IPS-18c (cell line): ENCODE measurements at regions not wholly inside any gene's neighbourhood (a gene's known extent, or its start where the extent isn't known, plus 50 kb on each side); places are given as distances from the start of the nearest gene placed in this dataset.

ENCODE experiments used
- H3K4me3 ChIP-seq: 2 replicates; pipeline ENCODE4 v1.7.0; 2013; ENCODE audit warnings: low read depth, mild to moderate bottlenecking, low read length, moderate library complexity; ENCODE audit not compliant: insufficient read depth
- H3K9me3 ChIP-seq: one replicate; pipeline ENCODE4 v1.6.1; 2013; ENCODE audit warnings: mild to moderate bottlenecking, low read length, moderate library complexity; ENCODE audit not compliant: control insufficient read depth, insufficient read depth

- H3K9me3 ChIP-seq = no peaks in the 10 kb centered on the region
Measured at GRCh38 chr14:96617635-96618034, 115.5 kb downstream of the PAPOLA start.

DNA sequence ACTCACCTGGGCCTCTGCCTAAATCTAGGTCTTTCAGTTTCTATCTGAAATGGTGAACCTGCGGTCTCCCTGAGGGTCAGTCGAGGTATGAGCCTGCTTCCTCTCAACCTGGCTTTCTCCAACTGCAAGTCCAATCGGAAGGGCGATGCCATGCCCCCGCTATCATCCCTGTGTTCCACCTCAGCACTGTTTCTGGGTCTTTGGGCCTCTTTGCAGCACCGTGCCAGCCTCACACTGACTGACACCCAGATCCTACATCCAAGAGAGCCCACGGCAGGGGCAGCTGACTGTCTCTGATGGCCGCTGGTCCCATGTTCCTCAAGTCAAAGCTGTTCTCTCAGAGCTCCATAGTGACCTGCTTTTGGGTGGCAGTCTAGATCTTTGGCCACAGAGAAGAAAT, 120.7 kb downstream of the PAPOLA start:
- Histone ChIP-seq H3K4me3 (no peak overlapping the region), H3K9me3 (no peaks in the 10 kb centered on the region)

More at GRCh38 chr14:96617635-96618034, 115.5 kb downstream of the PAPOLA start:
- H3K4me3 ChIP-seq = no peak overlapping the region

- Histone ChIP-seq H3K9me3 (no peaks in the 10 kb centered on the region), H3K4me3 (no peak overlapping the region)
Measured at GRCh38 chr14:96623676-96624484, 121.7 kb downstream of the PAPOLA start.

DNA sequence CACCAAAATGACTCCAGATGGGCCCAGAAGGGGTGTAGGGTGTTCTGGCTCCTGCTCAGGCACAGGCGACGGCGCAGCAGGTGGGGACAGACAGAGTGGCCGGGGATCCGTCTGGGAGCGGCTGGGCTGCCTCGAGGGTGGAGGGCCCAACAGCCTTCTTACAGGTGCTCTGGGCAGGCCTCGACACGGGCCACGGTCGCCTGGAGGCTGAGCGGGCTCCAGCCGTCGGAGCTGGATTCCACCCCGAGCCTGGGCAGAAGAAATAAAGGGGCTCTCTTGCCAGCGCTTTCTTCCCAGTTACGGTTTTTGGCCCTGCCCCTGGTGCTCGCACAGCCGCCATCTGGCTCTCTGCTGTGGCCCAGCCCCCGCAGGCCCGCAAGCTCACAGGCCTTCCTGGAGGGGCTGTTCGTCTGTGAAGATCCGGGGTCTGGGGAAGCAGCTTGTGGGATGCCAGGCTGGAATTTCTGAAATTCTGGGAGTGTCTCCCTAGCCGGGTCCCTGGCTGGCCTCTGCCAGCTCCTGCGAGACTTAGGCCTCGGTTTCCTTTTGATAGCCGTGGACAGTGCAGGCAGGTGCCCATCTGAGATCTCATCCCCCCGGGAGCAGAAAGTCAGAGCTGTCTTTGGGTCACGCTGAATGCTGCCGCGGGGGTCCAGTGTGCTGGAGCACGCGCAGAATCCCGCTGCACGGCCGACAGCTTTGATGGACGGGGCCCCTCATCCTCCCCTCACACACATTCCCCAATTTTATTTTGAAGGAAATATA, 122.7 kb downstream of the PAPOLA start:
- H3K9me3 ChIP-seq = no peaks in the 10 kb centered on the region
- no peak overlapping the region for H3K4me3 ChIP-seq

GRCh38 chr14:96625426-96625985, 123.3 kb downstream of the PAPOLA start:
- H3K9me3 ChIP-seq = no peaks in the 10 kb centered on the region
- H3K4me3 ChIP-seq = no peak overlapping the region

- Histone ChIP-seq H3K9me3 (no peaks in the 10 kb centered on the region), H3K4me3 (no peak overlapping the region)
Measured at GRCh38 chr14:96626121-96626768, 124.1 kb downstream of the PAPOLA start.

- Histone ChIP-seq H3K9me3 (no peaks in the 10 kb centered on the region), H3K4me3 (no peak overlapping the region)
Measured at GRCh38 chr14:96626916-96627315, 124.7 kb downstream of the PAPOLA start.

DNA sequence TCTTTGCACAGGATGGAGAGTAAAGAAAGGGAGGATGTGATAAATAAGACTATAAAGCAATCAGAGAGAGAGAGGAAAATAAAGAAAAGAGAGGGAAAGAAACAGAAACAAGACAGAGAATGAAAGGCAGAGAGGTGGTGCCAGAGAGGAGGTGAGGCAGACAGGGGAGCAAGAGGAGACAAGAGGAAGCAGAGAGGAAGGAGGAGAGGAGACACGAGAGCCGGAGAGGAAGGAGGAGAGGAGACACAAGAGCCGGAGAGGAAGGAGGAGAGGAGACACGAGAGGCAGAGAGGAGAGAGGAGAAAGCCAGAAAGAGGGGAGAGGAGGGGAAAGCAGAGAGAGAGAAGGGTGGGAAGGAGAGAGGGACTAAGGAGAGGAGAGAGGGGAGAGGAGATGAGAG, 125.2 kb downstream of the PAPOLA start:
- Histone ChIP-seq H3K9me3 (no peaks in the 10 kb centered on the region), H3K4me3 (no peak overlapping the region)

DNA sequence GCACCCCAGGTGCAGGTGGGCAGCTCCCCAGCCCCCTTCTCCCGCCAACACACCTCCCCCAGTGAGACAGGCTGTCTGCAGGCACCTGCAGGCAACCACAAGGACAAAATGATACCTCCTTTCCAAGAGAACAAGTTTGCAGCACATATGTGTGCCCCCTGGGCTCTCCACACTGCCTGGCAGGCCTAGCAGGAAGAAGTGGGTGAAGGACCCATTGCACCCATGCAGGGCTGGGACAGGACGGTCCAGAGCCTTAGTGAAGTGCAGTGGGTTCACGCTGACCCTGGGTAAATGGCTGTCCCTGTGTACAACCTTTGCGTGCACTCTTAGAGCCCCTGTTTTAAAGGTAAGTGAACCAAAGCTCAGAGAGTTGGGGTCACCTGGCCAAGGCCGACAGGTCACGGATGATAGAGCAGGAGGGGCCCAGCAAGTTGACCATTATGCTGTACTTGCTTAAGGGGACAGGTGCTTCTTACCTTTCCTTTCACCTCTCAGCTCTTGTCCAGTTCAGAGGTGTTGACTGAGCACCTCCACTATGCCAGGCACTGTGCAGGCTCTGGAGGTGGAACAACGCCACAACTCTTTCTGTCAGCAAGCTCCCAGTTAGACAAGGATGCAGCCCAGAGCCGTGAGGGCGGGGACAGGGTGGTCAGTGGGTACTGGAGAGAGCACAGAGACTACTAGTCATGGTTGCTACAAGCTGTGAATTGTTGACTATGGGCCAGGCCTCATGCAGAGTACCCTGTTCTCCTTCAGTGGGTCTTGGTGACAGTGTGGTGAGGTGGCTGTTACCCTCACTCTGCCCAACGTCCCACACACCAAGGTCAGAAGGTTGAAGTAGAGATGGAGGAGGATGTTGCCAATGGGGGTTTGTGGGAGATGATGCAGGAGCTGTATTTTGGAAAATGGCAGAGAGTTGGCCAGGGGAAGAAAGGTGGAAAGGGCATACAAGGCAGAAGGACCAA, 125.9 kb downstream of the PAPOLA start:
- Histone ChIP-seq H3K4me3 (no peak overlapping the region), H3K9me3 (no peaks in the 10 kb centered on the region)

- Histone ChIP-seq H3K4me3 (no peak overlapping the region), H3K9me3 (no peaks in the 10 kb centered on the region)
Measured at GRCh38 chr14:96629082-96629481, 126.9 kb downstream of the PAPOLA start.

DNA sequence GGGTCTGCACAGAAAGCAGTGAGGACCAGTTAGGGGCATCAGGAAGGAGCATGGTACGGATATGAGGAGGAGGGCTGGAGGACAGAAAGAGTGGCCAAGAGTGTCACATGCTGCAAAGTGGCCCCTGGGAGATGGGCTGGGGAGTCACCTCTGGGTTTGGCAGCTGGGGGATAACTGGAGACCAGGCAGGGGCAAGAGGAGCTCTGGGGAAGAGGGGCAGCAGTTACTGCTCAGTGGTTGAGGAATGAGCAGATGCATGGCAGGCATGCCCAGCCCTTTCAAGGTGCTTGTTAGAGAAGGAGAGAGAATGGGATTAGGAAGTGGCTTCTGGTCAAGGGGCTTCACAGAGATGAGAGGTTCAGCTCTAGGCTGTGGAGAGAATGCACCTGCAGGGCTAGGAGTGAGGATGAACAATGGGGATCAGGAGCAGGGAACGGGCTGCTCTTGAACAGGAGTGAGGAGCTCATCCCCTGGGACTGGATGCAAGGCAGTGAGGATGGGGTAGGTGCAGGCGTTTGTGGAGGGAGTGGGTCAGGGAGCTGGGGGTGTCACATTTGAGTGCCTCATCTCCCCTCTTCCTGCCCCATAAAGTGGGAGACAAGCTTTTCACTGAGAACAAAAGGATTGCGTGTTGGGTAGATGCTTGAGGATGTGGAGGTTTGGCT, 127.5 kb downstream of the PAPOLA start:
- Histone ChIP-seq H3K4me3 (no peak overlapping the region), H3K9me3 (no peaks in the 10 kb centered on the region)

GRCh38 chr14:96630281-96630680, 128.1 kb downstream of the PAPOLA start:
- Histone ChIP-seq H3K4me3 (no peak overlapping the region), H3K9me3 (no peaks in the 10 kb centered on the region)

GRCh38 chr14:96631030-96631429, 128.8 kb downstream of the PAPOLA start:
- H3K4me3 ChIP-seq = no peak overlapping the region
- no peaks in the 10 kb centered on the region for H3K9me3 ChIP-seq

GRCh38 chr14:96631621-96632362, 129.6 kb downstream of the PAPOLA start:
- Histone ChIP-seq H3K9me3 (no peaks in the 10 kb centered on the region), H3K4me3 (no peak overlapping the region)

GRCh38 chr14:96632363-96632758, 130.2 kb downstream of the PAPOLA start:
- H3K9me3 ChIP-seq = no peaks in the 10 kb centered on the region

DNA sequence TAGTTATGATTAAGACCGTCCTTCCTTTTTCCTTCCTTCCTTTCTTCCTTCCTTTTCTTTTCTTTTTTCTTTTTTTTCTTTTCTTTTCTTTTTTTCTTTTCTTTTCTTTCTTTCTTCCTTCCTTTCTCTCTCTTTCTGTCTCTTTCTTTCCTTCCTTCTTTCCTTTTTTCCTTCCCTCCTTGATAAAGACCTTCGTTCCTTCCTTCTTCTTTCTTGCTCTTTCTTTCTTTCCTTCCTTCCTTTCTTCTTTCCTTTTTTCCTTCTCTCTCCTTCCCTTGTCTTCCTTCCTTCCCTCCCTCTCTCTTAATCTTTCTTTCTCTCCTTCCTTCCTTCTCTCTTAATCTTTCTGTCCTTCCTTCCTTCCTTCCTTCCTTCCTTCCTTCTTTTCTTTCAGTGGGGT, 130.9 kb downstream of the PAPOLA start:
- Histone ChIP-seq H3K4me3 (no peak overlapping the region), H3K9me3 (no peaks in the 10 kb centered on the region)

More at GRCh38 chr14:96632363-96632758, 130.2 kb downstream of the PAPOLA start:
- no peak overlapping the region for H3K4me3 ChIP-seq
